WTC11 (cell line): ENCODE measurements at regions not wholly inside any gene's neighbourhood (a gene's known extent, or its start where the extent isn't known, plus 50 kb on each side); places are given as distances from the start of the nearest gene placed in this dataset.

ENCODE experiments used
- CREB1 ChIP-seq: sonication (generic); formaldehyde crosslinking; IDR thresholded peaks from 2 replicates; pipeline ENCODE4 v1.8.0; 2023; ENCODE audit warnings: mild to moderate bottlenecking, missing genetic modification reagents
- MYBL2 ChIP-seq: sonication (generic); formaldehyde crosslinking; IDR thresholded peaks from 2 replicates; pipeline ENCODE4 v1.8.1; 2023; ENCODE audit warnings: mild to moderate bottlenecking, moderate library complexity, missing genetic modification reagents
- NFE2L1 ChIP-seq: sonication (generic); formaldehyde crosslinking; IDR thresholded peaks from 2 replicates; pipeline ENCODE4 v1.8.1; 2023; ENCODE audit warnings: missing genetic modification reagents
- SMAD3 ChIP-seq: sonication (generic); formaldehyde crosslinking; IDR thresholded peaks from 2 replicates; pipeline ENCODE4 v1.8.0; 2022; ENCODE audit warnings: missing genetic modification reagents, mild to moderate bottlenecking, borderline replicate concordance
- TEAD1 ChIP-seq: sonication (generic); formaldehyde crosslinking; IDR thresholded peaks from 2 replicates; pipeline ENCODE4 v1.8.0; 2022; ENCODE audit warnings: mild to moderate bottlenecking, missing genetic modification reagents
- ZNF232 ChIP-seq: sonication (generic); formaldehyde crosslinking; IDR thresholded peaks from 2 replicates; pipeline ENCODE4 v1.8.0; 2022; ENCODE audit warnings: mild to moderate bottlenecking, missing genetic modification reagents
- TF ChIP-seq, protein P1 (sequence below): fragments of 200-600 bp; IDR thresholded peaks from 2 replicates; pipeline ENCODE4 v1.8.0; 2022; ENCODE audit warnings: antibody characterized with exemption
- TF ChIP-seq, protein P2 (sequence below): sonication (generic); formaldehyde crosslinking; IDR thresholded peaks from 2 replicates; pipeline ENCODE4 v1.8.0; 2023; ENCODE audit warnings: missing genetic modification reagents, mild to moderate bottlenecking, borderline replicate concordance
- TF ChIP-seq, protein P3 (sequence below): sonication (generic); formaldehyde crosslinking; IDR thresholded peaks from 2 replicates; pipeline ENCODE4 v1.8.1; 2023; ENCODE audit warnings: mild to moderate bottlenecking, missing genetic modification reagents, moderate library complexity
- TF ChIP-seq, protein P4 (sequence below): sonication (generic); formaldehyde crosslinking; IDR thresholded peaks from 2 replicates; pipeline ENCODE4 v1.8.1; 2022; ENCODE audit warnings: missing genetic modification reagents, borderline replicate concordance
- TF ChIP-seq, protein P5 (sequence below): sonication (generic); formaldehyde crosslinking; IDR thresholded peaks from 2 replicates; pipeline ENCODE4 v1.8.0; 2022; ENCODE audit warnings: mild to moderate bottlenecking, missing genetic modification reagents

DNA sequence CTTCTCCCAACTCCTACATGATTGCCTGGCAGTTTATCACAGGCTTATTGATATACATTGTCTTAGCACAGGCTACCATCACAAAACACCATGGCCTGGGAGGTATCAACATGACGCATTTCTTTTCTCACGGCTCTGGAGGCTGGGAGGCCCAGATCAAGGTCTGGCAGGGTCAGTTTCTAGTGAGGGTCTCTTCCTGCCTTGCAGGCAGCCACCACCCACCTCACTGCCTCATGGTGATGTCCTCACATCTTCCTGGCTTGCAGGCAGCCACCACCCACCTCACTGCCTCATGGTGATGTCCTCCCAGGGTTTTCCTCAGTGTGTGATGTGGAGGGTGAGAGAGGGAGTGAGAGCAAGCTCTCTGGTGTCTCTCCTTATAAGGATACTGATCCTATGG, 599.3 kb upstream of the MKI67 start:
- TF ChIP-seq ZNF232 (CRISPR knock-in tag) = no peak
- TF ChIP-seq, protein P1, sequence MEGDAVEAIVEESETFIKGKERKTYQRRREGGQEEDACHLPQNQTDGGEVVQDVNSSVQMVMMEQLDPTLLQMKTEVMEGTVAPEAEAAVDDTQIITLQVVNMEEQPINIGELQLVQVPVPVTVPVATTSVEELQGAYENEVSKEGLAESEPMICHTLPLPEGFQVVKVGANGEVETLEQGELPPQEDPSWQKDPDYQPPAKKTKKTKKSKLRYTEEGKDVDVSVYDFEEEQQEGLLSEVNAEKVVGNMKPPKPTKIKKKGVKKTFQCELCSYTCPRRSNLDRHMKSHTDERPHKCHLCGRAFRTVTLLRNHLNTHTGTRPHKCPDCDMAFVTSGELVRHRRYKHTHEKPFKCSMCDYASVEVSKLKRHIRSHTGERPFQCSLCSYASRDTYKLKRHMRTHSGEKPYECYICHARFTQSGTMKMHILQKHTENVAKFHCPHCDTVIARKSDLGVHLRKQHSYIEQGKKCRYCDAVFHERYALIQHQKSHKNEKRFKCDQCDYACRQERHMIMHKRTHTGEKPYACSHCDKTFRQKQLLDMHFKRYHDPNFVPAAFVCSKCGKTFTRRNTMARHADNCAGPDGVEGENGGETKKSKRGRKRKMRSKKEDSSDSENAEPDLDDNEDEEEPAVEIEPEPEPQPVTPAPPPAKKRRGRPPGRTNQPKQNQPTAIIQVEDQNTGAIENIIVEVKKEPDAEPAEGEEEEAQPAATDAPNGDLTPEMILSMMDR = no peak
- TF ChIP-seq, protein P2, sequence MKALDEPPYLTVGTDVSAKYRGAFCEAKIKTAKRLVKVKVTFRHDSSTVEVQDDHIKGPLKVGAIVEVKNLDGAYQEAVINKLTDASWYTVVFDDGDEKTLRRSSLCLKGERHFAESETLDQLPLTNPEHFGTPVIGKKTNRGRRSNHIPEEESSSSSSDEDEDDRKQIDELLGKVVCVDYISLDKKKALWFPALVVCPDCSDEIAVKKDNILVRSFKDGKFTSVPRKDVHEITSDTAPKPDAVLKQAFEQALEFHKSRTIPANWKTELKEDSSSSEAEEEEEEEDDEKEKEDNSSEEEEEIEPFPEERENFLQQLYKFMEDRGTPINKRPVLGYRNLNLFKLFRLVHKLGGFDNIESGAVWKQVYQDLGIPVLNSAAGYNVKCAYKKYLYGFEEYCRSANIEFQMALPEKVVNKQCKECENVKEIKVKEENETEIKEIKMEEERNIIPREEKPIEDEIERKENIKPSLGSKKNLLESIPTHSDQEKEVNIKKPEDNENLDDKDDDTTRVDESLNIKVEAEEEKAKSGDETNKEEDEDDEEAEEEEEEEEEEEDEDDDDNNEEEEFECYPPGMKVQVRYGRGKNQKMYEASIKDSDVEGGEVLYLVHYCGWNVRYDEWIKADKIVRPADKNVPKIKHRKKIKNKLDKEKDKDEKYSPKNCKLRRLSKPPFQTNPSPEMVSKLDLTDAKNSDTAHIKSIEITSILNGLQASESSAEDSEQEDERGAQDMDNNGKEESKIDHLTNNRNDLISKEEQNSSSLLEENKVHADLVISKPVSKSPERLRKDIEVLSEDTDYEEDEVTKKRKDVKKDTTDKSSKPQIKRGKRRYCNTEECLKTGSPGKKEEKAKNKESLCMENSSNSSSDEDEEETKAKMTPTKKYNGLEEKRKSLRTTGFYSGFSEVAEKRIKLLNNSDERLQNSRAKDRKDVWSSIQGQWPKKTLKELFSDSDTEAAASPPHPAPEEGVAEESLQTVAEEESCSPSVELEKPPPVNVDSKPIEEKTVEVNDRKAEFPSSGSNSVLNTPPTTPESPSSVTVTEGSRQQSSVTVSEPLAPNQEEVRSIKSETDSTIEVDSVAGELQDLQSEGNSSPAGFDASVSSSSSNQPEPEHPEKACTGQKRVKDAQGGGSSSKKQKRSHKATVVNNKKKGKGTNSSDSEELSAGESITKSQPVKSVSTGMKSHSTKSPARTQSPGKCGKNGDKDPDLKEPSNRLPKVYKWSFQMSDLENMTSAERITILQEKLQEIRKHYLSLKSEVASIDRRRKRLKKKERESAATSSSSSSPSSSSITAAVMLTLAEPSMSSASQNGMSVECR (CRISPR knock-in tag) = no peak
- TF ChIP-seq SMAD3 (CRISPR knock-in tag) = no peak
- TF ChIP-seq, protein P3, sequence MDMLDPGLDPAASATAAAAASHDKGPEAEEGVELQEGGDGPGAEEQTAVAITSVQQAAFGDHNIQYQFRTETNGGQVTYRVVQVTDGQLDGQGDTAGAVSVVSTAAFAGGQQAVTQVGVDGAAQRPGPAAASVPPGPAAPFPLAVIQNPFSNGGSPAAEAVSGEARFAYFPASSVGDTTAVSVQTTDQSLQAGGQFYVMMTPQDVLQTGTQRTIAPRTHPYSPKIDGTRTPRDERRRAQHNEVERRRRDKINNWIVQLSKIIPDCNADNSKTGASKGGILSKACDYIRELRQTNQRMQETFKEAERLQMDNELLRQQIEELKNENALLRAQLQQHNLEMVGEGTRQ = no peak
- no peak for TF ChIP-seq TEAD1 (CRISPR knock-in tag)
- no peak for TF ChIP-seq NFE2L1 (CRISPR knock-in tag)
- TF ChIP-seq, protein P4, sequence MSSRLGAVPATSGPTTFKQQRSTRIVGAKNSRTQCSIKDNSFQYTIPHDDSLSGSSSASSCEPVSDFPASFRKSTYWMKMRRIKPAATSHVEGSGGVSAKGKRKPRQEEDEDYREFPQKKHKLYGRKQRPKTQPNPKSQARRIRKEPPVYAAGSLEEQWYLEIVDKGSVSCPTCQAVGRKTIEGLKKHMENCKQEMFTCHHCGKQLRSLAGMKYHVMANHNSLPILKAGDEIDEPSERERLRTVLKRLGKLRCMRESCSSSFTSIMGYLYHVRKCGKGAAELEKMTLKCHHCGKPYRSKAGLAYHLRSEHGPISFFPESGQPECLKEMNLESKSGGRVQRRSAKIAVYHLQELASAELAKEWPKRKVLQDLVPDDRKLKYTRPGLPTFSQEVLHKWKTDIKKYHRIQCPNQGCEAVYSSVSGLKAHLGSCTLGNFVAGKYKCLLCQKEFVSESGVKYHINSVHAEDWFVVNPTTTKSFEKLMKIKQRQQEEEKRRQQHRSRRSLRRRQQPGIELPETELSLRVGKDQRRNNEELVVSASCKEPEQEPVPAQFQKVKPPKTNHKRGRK (CRISPR knock-in tag) = no peak
- TF ChIP-seq CREB1 = no peak
- TF ChIP-seq MYBL2 (CRISPR knock-in tag) = no peak
- TF ChIP-seq, protein P5, sequence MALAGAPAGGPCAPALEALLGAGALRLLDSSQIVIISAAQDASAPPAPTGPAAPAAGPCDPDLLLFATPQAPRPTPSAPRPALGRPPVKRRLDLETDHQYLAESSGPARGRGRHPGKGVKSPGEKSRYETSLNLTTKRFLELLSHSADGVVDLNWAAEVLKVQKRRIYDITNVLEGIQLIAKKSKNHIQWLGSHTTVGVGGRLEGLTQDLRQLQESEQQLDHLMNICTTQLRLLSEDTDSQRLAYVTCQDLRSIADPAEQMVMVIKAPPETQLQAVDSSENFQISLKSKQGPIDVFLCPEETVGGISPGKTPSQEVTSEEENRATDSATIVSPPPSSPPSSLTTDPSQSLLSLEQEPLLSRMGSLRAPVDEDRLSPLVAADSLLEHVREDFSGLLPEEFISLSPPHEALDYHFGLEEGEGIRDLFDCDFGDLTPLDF (CRISPR knock-in tag) = no peak
